ENCODE measurements at regions not wholly inside any gene's neighbourhood (a gene's known extent, or its start where the extent isn't known, plus 50 kb on each side); places are given as distances from the start of the nearest gene placed in this dataset.

DNA sequence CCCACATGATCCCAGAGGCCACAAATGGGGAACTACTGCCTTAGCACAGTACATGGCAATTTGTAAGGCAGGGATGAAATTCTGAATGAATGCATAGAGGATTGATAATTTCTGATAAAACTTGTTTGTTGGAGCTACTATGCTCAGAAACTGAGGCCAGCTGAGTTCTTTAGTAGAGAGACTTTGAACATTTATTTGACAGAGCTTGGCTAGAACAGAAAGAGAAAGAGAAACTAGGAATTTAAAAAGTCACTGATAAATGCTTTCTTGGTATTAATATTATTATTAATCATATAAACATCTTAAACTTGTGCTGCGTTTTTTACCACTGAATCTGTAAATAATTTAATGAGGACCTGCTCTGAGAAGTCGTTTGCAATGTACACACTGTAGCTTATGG lies 923.7 kb upstream of the CNTNAP5 start:
- no peak for DNase-seq (ENCODE audit: low spot score)

DNA sequence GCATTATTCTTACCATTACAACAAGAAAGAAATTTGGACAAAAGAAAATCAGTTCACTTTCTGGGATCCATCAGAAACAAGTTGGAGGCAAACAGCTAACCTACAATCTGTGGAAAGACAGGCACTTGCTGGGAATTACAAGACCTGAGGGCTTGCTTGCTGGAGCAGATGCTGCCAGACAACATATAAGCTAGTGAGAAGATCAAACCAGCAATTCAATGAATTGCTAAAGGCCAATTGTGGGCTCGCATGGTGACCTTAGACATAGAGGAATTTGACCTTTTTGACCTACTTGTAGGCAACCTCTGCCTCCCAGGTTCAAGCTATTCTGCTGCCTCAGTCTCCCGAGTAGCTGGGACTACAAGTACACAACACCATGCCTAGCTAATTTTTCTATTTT lies 921.2 kb upstream of the CNTNAP5 start:
- DNase-seq (ENCODE audit: low spot score), result no peak

DNA sequence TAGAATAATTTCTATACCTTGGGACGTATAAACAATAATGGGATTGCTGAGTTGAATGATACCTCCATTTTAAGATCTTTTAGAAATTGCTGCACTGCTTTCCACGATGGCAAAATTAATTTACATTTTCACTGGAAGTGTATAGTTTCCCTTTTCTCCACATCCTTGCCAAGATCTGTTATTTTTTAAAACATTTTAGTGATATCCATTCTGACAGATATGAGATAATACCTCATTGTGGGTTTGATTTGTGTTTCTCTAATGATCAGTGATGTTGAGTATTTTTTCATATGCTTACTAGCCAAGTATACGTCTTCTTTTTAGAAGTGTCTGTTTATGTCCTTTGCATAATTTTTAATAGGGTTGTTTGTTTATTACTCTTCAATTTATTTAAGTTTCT lies 908.5 kb upstream of the CNTNAP5 start:
- no peak for DNase-seq (ENCODE audit: low spot score)

DNA sequence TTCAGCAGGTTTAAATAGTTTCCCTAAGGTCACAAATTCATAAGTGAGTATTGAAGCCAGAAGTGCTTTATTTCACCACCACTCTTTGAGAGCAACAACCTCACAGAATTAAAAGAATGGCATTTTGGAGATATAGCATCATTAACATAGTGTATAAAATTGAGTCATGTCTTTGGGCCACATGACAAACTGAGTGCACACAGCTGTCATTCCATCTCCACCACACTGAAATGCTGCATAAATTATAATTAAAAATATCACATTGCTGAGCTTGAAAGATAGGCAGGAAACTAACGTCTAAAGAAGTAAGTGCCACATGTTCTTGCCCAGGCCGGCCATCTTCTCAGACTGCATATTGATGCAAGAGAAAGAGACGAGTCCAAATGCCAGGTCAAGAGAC lies 897.9 kb upstream of the CNTNAP5 start:
- DNase-seq (ENCODE audit: low spot score), result no peak

DNA sequence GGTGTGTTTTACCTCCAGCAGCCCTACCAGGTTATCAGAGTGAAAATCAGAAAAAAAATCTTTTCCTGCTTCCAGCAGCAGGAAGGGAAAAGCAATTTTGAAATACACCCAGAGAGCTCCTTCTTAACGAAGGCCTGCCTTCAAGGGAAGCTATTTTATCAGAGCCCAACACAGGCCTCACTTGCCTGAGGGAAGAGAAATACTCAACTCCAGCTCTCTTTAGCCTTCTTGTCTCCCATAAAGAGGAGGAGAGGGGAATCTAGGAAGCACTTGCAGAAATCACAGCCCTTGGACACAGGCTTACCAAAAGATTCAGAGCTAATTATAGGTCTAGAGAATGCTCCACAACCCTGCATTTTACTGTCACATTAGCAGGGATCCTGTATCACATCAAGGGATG lies 896.1 kb upstream of the CNTNAP5 start:
- no peak for DNase-seq (ENCODE audit: low spot score)

DNA sequence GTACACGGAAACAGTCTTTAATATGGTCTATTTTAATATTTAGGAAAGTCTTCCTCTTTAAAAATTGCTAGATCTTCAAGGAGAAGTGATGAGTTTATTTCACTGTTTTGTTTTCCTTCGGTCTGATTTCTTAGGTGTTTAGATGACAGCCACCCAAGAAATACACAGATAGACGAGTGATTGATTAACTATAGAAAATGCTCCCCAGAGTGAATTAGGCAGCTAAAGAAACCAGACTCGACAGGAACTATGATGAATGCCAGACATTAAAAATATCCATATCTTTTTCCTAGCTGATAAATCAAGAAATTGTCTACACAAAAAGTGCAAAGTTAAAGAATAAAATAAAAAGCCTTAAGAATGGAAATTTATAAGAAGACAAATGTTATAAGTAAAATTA lies 888.7 kb upstream of the CNTNAP5 start:
- no peak for DNase-seq (ENCODE audit: low spot score)

DNA sequence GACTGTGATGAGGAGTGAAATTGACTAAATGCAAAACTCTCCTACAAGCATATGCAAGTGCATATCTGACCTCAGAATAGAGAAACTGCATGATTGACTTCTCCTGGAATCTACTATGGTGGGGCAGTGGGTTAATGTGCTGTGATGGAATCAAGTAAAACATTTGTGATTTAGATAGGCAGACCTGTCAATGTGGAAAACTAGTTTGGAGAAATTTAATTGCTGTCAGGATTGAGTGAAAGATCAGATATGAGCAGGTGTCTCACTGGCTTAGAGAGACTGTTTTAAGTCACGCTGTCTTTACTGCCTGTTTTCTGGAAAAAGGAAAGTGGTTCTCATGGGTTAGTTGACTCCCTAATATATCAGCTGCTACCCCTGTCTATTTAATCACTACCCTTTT lies 881.0 kb upstream of the CNTNAP5 start:
- no peak for DNase-seq (ENCODE audit: low spot score)

DNA sequence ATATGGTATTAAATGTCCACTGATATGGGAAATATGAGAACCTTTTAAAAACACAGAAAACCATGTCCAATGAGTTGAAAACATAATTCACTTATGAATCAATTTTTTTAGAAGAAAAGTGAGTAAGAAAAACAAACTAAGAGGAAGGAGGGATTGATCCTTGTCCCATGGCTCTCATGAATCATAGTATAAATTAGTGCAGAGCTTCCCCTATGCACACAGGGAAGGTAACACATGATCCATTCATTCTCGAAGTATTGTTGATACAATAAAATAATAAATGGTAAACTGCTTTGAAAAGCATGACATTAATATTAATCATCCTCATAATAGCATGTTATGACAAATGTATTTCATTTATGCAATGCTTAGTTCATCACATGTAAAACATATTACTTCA lies 872.0 kb upstream of the CNTNAP5 start:
- no peak for DNase-seq (ENCODE audit: low spot score)

DNA sequence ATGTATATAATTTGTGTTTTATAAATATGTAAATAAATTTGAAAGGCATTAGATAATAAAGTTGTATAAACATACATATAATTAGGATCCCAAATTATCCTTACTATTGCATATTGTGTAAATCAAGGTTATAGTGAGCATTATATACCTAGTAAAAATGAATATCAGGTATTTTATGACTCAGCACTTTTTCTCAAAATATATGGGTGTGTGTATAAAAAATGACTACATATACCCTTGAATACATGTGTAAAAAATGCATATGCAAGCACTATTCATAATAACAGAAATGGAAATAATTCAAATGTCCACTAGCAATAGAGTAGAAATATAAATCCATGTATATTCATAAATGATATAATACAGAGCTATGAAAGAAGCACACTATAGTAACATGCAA lies 870.9 kb upstream of the CNTNAP5 start:
- DNase-seq (ENCODE audit: low spot score), result no peak

DNA sequence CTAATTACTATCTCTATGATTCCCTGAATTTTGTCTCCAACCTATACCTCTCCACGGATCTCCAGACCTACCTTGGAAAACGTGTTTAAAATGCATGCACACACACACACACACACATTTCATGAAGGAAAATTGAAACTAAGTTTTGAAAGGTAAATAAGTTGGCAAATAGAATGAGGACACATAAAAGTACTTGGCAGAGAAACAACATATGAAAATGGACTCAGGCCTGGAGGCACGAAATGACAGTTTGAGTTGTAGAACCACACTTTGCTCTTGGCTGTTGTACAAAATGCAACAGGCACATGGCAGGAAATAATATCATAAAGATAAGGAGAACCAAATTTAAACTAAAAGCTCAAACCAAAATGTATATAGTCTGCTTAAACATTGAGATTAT lies 868.1 kb upstream of the CNTNAP5 start:
- no peak for DNase-seq (ENCODE audit: low spot score)

DNA sequence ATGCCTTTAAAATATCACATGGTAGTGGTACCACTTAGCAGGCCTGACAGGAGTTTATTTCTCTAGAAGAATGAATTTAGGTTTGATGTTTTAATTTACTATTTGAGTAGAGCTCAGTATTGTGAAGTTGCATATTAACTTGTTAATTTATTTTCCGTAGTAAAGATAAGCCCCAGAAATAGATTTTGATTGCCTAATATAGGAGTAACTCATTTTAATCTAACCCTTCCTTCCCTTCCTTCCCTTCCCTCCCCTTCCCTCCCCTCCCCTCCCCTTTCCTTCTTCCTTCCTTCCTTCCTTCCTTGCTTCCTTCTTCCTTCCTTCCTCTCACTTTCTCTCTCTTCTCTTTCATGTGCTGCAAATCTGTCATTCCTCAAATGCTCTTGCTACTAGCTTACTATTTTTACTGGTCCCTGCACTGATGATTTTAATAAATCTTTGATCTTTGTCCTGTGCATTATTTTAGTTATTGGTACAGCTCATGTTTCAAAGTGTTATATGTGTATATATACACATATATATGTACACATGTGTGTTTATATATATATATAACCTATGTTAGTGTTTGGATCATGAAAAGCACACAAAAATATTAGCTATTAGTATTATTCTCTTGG lies 862.6 kb upstream of the CNTNAP5 start:
- no peak for DNase-seq (ENCODE audit: low spot score)

DNA sequence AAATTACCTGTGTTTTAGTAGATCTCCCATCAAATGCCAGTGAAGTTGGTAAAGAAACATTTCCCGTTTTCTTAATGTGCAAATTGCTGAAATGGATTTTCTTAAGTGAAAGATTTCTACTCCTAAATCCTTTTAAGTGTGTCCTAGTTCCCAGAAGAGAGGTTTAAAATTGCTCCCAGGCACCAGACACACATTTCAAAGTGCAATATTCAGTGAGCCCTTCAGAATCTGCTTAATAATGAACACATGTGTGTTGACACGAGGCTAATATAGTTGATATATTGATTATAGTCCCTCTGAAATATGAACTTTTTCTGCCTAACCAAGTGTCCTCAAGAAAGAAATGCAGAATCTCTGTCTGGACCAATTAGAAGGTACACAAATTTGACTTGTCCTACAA lies 861.7 kb upstream of the CNTNAP5 start:
- no peak for DNase-seq (ENCODE audit: low spot score)

DNA sequence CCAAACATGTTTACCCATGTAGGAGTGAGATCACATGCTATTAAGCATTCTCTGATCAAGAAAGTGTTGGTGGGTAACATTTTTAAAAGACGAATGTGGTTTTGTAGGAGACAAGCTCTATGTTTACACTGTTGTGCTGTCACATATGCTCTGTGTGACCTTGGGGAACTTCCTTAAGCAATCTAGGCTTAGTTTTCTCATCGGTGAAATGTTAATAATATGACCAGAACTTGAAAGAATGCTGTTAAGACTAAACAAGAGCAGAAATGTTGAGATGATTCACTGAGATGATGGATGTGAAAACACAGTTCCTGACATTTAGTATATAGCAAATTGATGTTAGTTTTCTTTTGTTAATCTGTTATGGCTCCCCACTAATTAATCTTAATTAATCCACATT lies 860.9 kb upstream of the CNTNAP5 start:
- no peak for DNase-seq (ENCODE audit: low spot score)

DNA sequence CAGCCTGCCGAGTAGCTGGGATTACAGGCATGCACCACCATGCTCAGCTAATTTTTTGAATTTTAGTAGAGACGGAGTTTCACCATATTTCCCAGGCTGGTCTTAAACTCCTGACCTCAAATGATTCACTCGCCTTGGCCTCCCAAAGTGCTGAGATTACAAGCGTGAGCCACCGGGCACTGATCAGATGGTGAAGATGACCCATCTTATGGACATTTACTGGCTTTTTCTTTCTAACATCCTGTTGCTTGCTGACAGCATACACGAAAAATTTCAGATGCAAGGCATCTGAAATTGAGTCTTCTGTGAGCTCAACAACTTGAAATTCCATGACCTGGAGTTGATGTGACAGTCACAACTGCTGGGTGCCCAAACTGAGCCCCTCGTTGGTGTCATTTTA lies 859.5 kb upstream of the CNTNAP5 start:
- no peak for DNase-seq (ENCODE audit: low spot score)

DNA sequence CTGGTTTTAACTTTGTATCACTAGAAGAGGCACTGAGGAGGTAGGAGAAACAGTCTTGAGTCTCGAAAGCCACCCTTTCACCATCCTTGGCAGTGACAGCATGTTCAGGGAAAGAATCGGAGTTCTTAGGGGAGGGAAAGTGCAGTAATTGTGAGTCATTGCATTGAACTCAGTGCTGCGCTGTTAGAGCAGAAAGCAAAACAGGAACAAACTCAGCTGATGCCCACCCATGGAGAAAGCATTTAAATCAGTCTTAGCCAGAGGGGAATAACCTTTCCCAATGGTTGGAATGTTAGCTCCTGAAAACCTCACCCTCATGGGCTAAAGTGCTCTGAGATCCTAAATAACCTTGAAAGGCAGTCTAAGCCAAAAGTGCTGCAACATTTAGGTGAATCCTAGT lies 845.6 kb upstream of the CNTNAP5 start:
- no peak for DNase-seq (ENCODE audit: low spot score)

DNA sequence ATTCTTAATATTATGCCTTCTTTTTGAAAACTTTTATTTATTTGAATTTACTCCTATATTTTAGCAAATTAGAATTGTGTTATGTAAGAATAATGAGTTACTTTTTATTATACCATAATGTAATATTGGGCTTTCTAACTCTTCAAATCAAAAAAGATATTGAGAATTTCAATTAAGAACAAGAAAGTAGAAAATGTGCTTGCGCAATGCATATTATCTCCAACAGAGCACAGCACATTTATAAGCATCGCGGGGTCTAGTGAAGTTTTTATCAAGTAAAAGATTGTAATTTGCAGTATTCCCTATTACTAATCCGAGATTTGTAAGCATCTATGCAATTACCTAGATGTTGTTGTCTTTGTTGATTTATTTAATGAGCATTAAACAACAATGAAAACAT lies 829.1 kb upstream of the CNTNAP5 start:
- DNase-seq (ENCODE audit: low spot score), result no peak

DNA sequence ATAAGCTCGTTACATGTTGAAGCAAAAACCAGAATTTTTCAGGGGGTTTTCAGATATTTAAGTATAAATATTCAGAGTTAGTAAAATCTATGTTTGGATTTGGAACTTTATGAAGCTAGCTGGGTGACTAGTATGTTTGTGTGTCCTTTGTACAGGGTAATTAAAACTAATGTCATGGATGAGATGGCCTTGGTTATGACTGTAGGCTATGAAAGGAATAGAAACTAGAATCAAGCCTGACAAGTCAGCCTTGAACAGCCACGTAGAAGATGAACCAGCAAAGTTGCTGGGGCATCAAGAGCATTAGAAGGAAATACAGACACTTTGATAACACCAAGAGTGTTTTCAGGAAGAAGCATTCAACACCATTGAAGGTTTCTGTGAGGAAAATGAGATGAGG lies 825.1 kb upstream of the CNTNAP5 start:
- DNase-seq (ENCODE audit: low spot score), result no peak

DNA sequence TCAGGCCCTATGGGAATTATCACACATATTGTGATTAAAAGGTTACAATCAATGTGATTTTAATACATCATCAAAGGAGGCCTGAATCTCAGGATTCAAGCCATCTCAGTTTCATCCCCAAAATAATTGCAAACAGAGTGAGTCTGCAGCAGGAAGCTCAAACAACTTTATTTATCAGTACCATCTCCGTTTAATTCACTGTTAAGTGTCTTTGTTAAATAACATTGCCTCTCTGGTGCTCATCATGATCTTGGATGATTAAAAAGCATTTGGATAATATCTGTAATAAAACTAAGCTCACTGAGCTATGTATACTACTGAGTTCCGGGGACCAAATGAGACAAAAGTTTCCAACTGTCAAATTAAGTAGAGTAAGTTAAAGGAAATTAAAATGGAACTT lies 817.8 kb upstream of the CNTNAP5 start:
- DNase-seq (ENCODE audit: low spot score), result no peak

DNA sequence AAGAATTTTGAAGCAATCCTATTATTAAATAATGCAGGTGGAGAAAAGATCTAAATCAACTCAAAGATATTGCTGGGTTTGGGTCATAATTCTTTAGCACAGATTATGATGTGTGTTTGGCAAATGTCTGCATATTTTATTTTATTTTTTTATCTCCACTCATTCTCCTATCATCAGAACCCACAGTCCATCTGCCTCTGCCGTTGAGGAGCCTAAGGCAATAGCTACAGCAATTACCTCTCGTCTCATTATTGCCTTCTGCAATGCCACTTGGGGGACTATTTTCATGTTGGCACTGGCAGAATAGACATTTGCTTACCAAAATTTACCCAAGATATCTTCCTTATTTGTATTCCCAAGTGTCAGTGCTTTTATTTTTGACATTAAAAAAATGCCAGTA lies 815.9 kb upstream of the CNTNAP5 start:
- no peak for DNase-seq (ENCODE audit: low spot score)

DNA sequence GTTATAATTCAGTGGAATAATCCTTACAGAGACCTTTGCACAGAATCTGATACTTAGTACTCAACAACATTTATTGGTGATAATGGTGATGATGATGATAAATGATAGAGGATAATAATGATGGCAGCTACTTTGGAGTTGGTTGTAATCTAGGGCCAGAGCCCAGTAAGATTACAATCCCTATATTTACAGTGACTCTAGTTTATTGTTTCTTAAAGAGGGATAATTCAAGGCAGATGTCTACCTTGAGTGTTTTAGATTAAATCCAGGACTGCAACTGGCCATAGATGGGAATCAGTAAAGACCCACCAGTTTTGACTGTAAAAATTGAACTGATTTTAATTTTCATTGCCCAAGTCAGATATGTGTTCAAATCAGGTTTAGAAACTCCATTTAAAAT lies 813.9 kb upstream of the CNTNAP5 start:
- DNase-seq (ENCODE audit: low spot score), result no peak

DNA sequence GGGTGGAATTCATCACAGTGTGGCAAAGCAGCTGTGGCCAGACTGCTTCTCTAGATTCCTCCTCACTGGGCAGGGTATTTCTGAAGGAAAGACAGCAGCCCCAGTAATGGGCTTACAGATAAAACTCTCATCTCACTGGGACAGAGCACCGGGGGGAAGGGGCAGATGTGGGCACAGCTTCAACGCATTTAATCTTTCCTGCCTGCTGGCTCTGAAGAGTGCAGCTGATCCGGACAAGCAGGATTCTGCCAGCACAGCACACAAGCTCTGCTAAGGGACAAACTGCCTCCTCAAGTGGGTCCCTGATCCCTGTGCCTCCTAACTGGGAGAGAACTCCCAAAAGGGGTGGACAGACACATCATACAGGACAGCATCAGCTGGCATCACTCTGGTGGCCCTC lies 779.9 kb upstream of the CNTNAP5 start:
- no peak for DNase-seq (ENCODE audit: low spot score)

DNA sequence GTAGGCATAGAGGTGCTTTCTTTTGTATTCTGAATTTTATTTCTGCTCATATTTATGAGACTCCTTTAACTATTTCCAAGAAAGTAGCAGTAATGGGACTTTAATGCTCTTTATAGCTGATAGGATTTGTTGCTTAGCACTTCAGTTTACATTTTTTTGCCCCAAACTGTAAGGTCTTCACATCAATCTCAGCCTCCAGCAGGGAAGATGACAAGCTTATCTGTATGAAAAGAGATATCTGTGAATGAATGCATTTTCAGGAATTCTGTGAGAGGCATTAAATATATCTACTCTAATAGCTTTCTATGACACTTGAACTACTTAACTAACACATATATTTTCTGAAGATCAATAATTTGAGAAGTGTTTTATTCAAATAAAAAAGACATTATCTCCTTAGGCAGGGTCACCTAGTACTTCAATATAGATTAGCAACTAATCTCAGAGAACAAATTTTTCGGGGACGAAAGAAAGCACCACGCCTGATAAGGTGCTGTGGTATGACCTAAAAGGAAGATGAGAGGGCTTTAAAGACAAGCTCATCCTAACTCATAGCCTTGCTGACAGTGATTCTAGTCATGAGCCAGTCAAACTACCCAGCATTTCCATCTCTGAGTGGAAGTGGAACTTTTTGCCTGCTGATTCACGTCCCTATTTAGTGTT lies 766.1 kb upstream of the CNTNAP5 start:
- DNase-seq (ENCODE audit: low spot score), result no peak

DNA sequence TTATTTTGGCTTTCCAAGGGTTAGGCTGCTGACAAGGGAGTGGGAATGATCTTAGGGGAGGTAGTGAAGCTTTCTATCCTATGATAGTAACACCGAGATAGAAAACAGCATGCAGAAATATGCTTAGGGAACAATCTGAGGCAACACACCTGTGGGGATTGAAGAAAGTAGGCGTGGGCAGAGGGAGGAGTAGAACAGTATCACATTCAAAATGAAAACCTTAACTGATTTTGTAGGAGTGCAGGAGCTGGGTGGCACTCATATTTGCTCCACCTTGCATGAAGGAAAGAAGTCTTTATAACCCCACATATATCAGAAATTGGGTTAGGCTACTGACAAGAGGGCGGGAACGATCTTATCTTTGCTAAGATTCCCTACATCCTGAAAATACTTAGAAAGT lies 762.2 kb upstream of the CNTNAP5 start:
- no peak for DNase-seq (ENCODE audit: low spot score)

DNA sequence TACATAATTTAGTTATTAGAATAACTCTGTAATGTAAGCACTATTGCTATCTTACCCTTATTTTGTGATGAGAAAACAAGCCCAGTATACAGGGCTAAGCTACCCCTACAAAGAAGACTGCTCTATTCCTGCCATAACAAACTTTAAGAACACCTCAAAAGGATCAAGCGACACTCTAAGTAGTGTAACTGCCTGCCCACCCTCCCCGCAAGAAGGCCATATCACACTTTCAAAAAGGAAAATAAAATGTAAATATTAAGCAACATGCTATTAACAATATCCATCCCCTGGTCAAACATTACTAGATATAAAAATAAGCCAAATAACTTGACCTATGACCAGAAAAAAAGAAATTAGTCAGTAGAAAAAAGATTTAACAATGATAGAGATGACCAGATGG lies 741.7 kb upstream of the CNTNAP5 start:
- DNase-seq (ENCODE audit: low spot score), result no peak

DNA sequence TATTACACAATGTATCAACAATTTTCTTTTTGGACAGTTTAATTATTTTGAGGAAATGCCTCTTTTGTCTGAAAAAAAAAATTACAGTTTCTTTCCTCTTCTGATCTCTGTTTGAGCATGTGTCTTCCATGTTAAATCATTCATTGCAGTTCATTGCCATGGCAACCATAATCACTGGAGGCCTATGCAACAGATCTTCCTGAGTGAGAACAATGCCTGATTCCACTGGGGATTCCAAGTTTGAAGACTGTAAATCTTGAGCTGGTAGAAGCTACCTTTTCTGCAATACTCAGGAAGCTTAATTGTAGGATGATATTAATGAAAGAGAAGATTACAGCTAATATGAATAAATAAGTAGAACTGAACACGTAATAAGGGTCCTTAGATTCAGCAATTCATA lies 721.4 kb upstream of the CNTNAP5 start:
- DNase-seq (ENCODE audit: low spot score), result no peak
